Neutrophil (primary cell): ENCODE measurements at regions not wholly inside any gene's neighbourhood (a gene's known extent, or its start where the extent isn't known, plus 50 kb on each side); places are given as distances from the start of the nearest gene placed in this dataset.

Source experiments
- H3K27ac ChIP-seq: fragments of 200-600 bp; sonication (generic); 2 replicates; pipeline ENCODE4 v1.5.1; 2016; ENCODE audit warnings: mild to moderate bottlenecking, moderate library complexity
- H3K27me3 ChIP-seq: fragments of 200-600 bp; sonication (generic); 2 replicates; pipeline ENCODE4 v1.6.0; 2016; ENCODE audit warnings: mild to moderate bottlenecking
- H3K36me3 ChIP-seq: fragments of 200-600 bp; sonication (generic); 2 replicates; pipeline ENCODE4 v1.5.1; 2017
- H3K4me1 ChIP-seq, 2 experiments: fragments of 200-600 bp in 1 of 2; sonication (generic) in 1 of 2; 1 replicate in 1 of 2; 2 replicates in 1 of 2; pipeline versions ENCODE4 v1.5.1 to v1.6.1; 2013 to 2016; ENCODE audit warnings: low read depth in 1 of 2, low read length in 1 of 2, mild to moderate bottlenecking in 1 of 2, moderate library complexity in 1 of 2; ENCODE audit not compliant: control insufficient read depth in 1 of 2, insufficient read depth in 1 of 2
- H3K4me3 ChIP-seq, 2 experiments: fragments of 200-600 bp in 1 of 2; sonication (generic) in 1 of 2; 1 replicate in 1 of 2; 2 replicates in 1 of 2; pipeline ENCODE4 v1.5.1; 2013 to 2016; ENCODE audit warnings: low read depth in 1 of 2, low read length in 1 of 2, mild to moderate bottlenecking in 1 of 2, moderate library complexity in 1 of 2
- H3K9me3 ChIP-seq: fragments of 200-600 bp; sonication (generic); 2 replicates; pipeline ENCODE4 v1.5.1; 2016
- CTCF ChIP-seq: fragments of 200-600 bp; sonication (generic); IDR thresholded peaks from 2 replicates; pipeline ENCODE4 v1.5.1; 2016; ENCODE audit warnings: antibody characterized with exemption

GRCh38 chr5:3542769-3543168 lies 52.9 kb upstream of the IRX1 start:
- Histone ChIP-seq H3K27me3 (no peaks in the 10 kb centered on the region), H3K4me3 (no peak overlapping the region), H3K9me3 (no peaks in the 10 kb centered on the region), H3K4me1 (no peaks in the 10 kb centered on the region), H3K36me3 (no peaks in the 10 kb centered on the region), H3K27ac (no peak overlapping the region)
- TF ChIP-seq CTCF: no peak

GRCh38 chr5:3542158-3542557 lies 53.5 kb upstream of the IRX1 start:
- no peak for TF ChIP-seq CTCF
- Histone ChIP-seq H3K27me3 (no peaks in the 10 kb centered on the region), H3K9me3 (no peaks in the 10 kb centered on the region), H3K4me3 (no peak overlapping the region), H3K36me3 (no peaks in the 10 kb centered on the region), H3K4me1 (no peaks in the 10 kb centered on the region), H3K27ac (no peak overlapping the region)

GRCh38 chr5:3538886-3539285 lies 56.7 kb upstream of the IRX1 start:
- Histone ChIP-seq H3K27ac (no peak overlapping the region), H3K4me3 (no peak overlapping the region), H3K36me3 (no peaks in the 10 kb centered on the region), H3K27me3 (no peaks in the 10 kb centered on the region), H3K9me3 (no peaks in the 10 kb centered on the region), H3K4me1 (no peaks in the 10 kb centered on the region)
- TF ChIP-seq CTCF: no peak

- H3K36me3 ChIP-seq: no peaks in the 10 kb centered on the region
- no peak for TF ChIP-seq CTCF
- no peak overlapping the region for H3K4me3 ChIP-seq
- no peaks in the 10 kb centered on the region for H3K27me3 ChIP-seq
- no peaks in the 10 kb centered on the region for H3K4me1 ChIP-seq
- H3K27ac ChIP-seq: no peak overlapping the region
- no peaks in the 10 kb centered on the region for H3K9me3 ChIP-seq
These were observed 57.7 kb upstream of the IRX1 start for GRCh38 chr5:3537942-3538341.

- H3K27ac ChIP-seq: no peak overlapping the region
- no peaks in the 10 kb centered on the region for H3K27me3 ChIP-seq
- H3K36me3 ChIP-seq: no peaks in the 10 kb centered on the region
- H3K9me3 ChIP-seq: no peaks in the 10 kb centered on the region
- H3K4me3 ChIP-seq: no peak overlapping the region
- TF ChIP-seq CTCF: no peak
- H3K4me1 ChIP-seq: no peaks in the 10 kb centered on the region
These were observed 60.0 kb upstream of the IRX1 start for GRCh38 chr5:3535414-3536211.
